ENCODE measurements at regions not wholly inside any gene's neighbourhood (a gene's known extent, or its start where the extent isn't known, plus 50 kb on each side); places are given as distances from the start of the nearest gene placed in this dataset.

DNA sequence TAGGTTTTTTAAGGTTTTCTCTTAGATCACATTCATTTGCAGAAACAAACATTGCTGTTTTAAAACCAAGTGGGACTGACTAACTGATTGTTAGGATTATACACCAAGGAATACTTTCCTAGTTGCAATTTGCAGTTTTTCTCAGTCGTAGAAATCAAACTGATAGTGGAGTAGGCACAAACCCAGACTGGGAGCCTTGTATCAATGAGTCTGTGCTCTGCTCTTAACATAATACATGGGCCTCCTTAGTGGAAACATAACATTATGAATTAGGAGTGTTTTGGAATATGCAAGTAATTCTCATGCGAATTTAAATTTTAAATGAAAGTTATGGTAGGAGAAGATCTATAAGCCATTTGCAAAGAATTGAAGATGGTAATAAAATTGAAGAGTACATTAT is 223.5 kb downstream of the CLCN4 start:
- TF ChIP-seq ZNF384 (IDR thresholded peaks at IDR 0.05) (no peak), L3MBTL2 (conservative IDR thresholded peaks at IDR 0.05) (no peak), NFRKB (IDR thresholded peaks at IDR 0.05) (no peak), BHLHE40 (IDR thresholded peaks at IDR 0.05; ENCODE audit: borderline replicate concordance) (no peak), CTBP1 (IDR thresholded peaks at IDR 0.05; ENCODE audit: borderline replicate concordance) (no peak), HDGF (IDR thresholded peaks at IDR 0.05; ENCODE audit: borderline replicate concordance) (no peak), TARDBP (IDR thresholded peaks at IDR 0.05) (no peak), ELF4 (IDR thresholded peaks at IDR 0.05) (no peak)
- ChIA-PET CTCF (no interaction called here), POLR2A (no interaction called here)
- no peak for DNase-seq (ENCODE audit: extremely low spot score)

DNA sequence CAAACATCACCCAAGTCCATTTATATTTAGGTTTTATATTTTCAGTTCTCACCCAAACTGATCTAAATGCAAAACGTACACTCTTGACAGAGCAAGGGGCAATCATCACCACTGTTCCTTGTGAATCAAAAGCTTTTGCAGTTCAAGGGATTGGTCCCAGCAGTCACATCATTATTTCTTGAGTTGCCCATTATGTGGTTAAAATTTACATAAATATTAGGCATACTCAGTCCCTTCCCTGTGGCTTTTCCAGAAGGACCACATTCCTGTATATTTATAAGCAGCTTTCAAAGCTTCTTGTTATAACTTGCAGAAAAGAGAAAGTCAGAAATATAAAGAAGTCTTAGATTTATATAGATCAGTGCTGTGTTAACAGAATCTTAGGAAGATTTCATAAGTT is 224.4 kb downstream of the CLCN4 start:
- no peak for TF ChIP-seq L3MBTL2 (conservative IDR thresholded peaks at IDR 0.05)
- no peak for TF ChIP-seq SP1 (IDR thresholded peaks at IDR 0.05)
- TF ChIP-seq, protein P1, sequence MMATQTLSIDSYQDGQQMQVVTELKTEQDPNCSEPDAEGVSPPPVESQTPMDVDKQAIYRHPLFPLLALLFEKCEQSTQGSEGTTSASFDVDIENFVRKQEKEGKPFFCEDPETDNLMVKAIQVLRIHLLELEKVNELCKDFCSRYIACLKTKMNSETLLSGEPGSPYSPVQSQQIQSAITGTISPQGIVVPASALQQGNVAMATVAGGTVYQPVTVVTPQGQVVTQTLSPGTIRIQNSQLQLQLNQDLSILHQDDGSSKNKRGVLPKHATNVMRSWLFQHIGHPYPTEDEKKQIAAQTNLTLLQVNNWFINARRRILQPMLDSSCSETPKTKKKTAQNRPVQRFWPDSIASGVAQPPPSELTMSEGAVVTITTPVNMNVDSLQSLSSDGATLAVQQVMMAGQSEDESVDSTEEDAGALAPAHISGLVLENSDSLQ (IDR thresholded peaks at IDR 0.05): no peak
- TF ChIP-seq ZNF384 (IDR thresholded peaks at IDR 0.05): no peak
- TF ChIP-seq ELF4 (IDR thresholded peaks at IDR 0.05): no peak
- POLR2A ChIA-PET: no interaction called here
- CTCF ChIA-PET: no interaction called here
- DNase-seq (ENCODE audit: extremely low spot score): no peak

DNA sequence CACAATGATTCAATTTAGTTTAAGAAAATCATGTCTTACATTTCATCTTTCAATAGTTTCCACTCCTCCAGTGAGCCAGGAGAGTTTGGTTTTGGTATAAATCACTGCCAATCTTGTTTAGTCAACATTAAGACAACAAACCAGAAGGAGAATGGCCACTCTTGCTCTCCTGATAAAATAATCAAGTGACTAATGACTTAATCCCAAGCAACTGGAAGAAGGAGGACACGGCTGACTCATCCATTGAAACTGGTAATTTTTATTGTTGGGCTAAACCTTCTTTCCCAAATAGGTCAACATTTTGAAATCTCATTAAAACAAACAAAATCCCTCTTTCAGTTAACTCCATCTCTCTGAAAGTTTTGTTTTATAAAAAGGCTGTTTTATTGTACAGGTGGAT is 230.2 kb downstream of the CLCN4 start:
- DNase-seq (ENCODE audit: extremely low spot score): no peak
- ChIA-PET CTCF (no interaction called here), POLR2A (no interaction called here)
- TF ChIP-seq ARNT (IDR thresholded peaks at IDR 0.05): no peak
- TF ChIP-seq FOXK2 (IDR thresholded peaks at IDR 0.05): no peak
- no peak for TF ChIP-seq TARDBP (IDR thresholded peaks at IDR 0.05)

DNA sequence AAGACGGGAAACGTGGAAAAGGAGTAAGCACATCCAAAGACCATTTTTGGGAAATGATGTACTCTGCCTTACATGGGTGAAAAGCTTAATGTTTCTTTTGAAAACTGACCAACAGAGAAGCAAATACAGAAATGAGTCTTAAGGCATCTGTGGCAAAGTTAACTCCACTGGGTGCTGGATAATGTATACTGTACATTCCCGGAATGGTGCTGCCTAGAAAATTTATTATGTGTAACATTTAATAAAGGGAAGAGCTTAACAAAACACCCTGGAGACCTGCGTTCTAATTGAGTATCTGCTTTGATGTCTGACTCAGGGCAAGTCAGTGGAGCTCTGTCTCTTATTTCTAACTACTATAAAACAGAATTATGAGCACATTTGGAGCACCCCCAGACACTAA is 230.2 kb downstream of the MID1 start:
- ChIA-PET CTCF (no interaction called here), POLR2A (no interaction called here)
- no peak for TF ChIP-seq L3MBTL2 (conservative IDR thresholded peaks at IDR 0.05)
- no peak for TF ChIP-seq CTBP1 (IDR thresholded peaks at IDR 0.05; ENCODE audit: borderline replicate concordance)
- TF ChIP-seq, protein P1 (IDR thresholded peaks at IDR 0.05): no peak
- no peak for TF ChIP-seq FOXK2 (IDR thresholded peaks at IDR 0.05)
- no peak for TF ChIP-seq SUZ12 (IDR thresholded peaks at IDR 0.05)
- no peak for TF ChIP-seq ELF4 (IDR thresholded peaks at IDR 0.05)
- DNase-seq (ENCODE audit: extremely low spot score): no peak

DNA sequence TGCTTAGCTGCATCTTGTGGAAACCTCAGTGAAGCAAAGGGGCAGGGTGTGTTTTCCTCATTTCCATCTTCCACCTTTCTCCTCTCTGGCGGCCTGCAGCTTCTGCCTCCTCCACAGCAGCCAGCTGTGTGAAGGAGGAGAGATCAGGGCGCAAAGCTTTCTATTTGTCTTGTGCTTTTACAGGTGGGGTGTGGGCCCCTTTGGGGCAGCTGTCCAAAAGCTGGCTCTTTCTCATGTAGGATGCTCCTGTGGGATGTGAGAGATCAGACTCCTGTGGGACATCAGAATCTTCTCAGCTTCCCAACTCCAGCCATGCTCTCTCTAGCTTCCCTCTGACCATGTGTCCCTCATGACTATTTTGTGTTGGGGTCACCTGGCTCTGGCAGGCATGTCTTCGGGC is 227.1 kb downstream of the MID1 start:
- TF ChIP-seq LEF1 (IDR thresholded peaks at IDR 0.05; ENCODE audit: borderline replicate concordance): no peak
- TF ChIP-seq TARDBP (IDR thresholded peaks at IDR 0.05): no peak
- no peak for TF ChIP-seq FOXA1 (IDR thresholded peaks at IDR 0.05)
- no peak for TF ChIP-seq NFRKB (IDR thresholded peaks at IDR 0.05)
- TF ChIP-seq L3MBTL2 (conservative IDR thresholded peaks at IDR 0.05): no peak
- TF ChIP-seq CTBP1 (IDR thresholded peaks at IDR 0.05; ENCODE audit: borderline replicate concordance): no peak
- TF ChIP-seq FOXM1 (IDR thresholded peaks at IDR 0.05; ENCODE audit: borderline replicate concordance): no peak
- no peak for TF ChIP-seq SP1 (IDR thresholded peaks at IDR 0.05)
- no peak for TF ChIP-seq ELF4 (IDR thresholded peaks at IDR 0.05)
- TF ChIP-seq FOXK2 (IDR thresholded peaks at IDR 0.05): no peak
- no peak for TF ChIP-seq ZNF384 (IDR thresholded peaks at IDR 0.05)
- TF ChIP-seq, protein P1 (IDR thresholded peaks at IDR 0.05): no peak
- TF ChIP-seq HDGF (IDR thresholded peaks at IDR 0.05; ENCODE audit: borderline replicate concordance): no peak
- no peak for TF ChIP-seq ARNT (IDR thresholded peaks at IDR 0.05)
- no peak for TF ChIP-seq BHLHE40 (IDR thresholded peaks at IDR 0.05; ENCODE audit: borderline replicate concordance)
- no peak for TF ChIP-seq SUZ12 (IDR thresholded peaks at IDR 0.05)
- ChIA-PET POLR2A (no interaction called here), CTCF (no interaction called here)
- no peak for DNase-seq (ENCODE audit: extremely low spot score)

DNA sequence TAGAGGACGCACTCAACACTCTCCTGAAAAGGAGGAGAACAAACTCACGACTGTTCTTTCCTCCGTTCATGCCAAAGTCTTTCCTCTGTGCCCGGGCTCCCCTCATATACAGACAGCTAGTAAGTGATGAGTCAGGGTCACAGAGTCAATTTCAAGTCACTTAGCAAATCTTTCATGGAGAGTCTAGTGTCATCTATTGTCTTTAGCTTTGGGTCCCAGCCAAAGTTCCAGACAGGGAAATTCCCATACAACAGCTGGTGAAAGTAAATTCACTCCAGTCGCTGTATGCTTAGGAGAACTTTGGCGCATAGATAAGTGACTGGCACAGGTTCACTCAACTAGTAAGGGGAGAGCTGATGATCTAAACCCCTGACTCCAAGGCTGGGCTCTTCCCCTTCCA is 226.5 kb downstream of the MID1 start:
- ChIA-PET POLR2A (no interaction called here), CTCF (no interaction called here)
- DNase-seq (ENCODE audit: extremely low spot score): no peak
- no peak for TF ChIP-seq LEF1 (IDR thresholded peaks at IDR 0.05; ENCODE audit: borderline replicate concordance)
- no peak for TF ChIP-seq SP1 (IDR thresholded peaks at IDR 0.05)
- no peak for TF ChIP-seq HDGF (IDR thresholded peaks at IDR 0.05; ENCODE audit: borderline replicate concordance)
- TF ChIP-seq ZNF384 (IDR thresholded peaks at IDR 0.05): no peak
- TF ChIP-seq, protein P1 (IDR thresholded peaks at IDR 0.05): no peak
- no peak for TF ChIP-seq ARNT (IDR thresholded peaks at IDR 0.05)
- no peak for TF ChIP-seq NFRKB (IDR thresholded peaks at IDR 0.05)
- TF ChIP-seq L3MBTL2 (conservative IDR thresholded peaks at IDR 0.05): no peak
- TF ChIP-seq FOXM1 (IDR thresholded peaks at IDR 0.05; ENCODE audit: borderline replicate concordance): no peak
- TF ChIP-seq SUZ12 (IDR thresholded peaks at IDR 0.05): no peak
- TF ChIP-seq FOXA1 (IDR thresholded peaks at IDR 0.05): no peak
- no peak for TF ChIP-seq ELF4 (IDR thresholded peaks at IDR 0.05)
- TF ChIP-seq BHLHE40 (IDR thresholded peaks at IDR 0.05; ENCODE audit: borderline replicate concordance): no peak
- TF ChIP-seq FOXK2 (IDR thresholded peaks at IDR 0.05): no peak
- no peak for TF ChIP-seq CTBP1 (IDR thresholded peaks at IDR 0.05; ENCODE audit: borderline replicate concordance)
- no peak for TF ChIP-seq TARDBP (IDR thresholded peaks at IDR 0.05)

DNA sequence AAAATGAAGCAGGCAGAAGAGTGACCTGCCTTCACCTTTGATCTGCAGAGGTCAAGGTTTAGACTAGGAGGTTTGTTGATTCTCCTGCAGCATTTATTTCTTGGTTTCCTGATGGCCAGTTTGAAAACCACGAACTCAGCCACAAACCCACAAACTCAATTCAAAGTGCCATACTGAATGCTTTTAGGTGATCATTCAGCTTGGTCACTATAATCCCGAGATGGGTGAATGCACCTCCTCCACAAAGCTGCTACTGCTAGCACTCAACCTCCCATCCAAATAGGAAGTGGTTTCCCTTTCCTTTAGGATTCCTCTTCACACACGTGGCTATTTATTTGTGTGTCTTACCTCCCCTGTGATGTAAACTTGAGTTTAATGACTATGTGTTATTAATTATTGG is 225.2 kb downstream of the MID1 start:
- POLR2A ChIA-PET: no interaction called here
- CTCF ChIA-PET: no interaction called here
- TF ChIP-seq TARDBP (IDR thresholded peaks at IDR 0.05): no peak
- TF ChIP-seq SUZ12 (IDR thresholded peaks at IDR 0.05): no peak
- TF ChIP-seq ZNF384 (IDR thresholded peaks at IDR 0.05): no peak
- no peak for TF ChIP-seq NFRKB (IDR thresholded peaks at IDR 0.05)
- TF ChIP-seq FOXA1 (IDR thresholded peaks at IDR 0.05): no peak
- no peak for TF ChIP-seq SP1 (IDR thresholded peaks at IDR 0.05)
- DNase-seq (ENCODE audit: extremely low spot score): no peak

Data from HEK293T (cell line).